HCT116 (cell line): ENCODE measurements at regions not wholly inside any gene's neighbourhood (a gene's known extent, or its start where the extent isn't known, plus 50 kb on each side); places are given as distances from the start of the nearest gene placed in this dataset.
"Not testable (repeated sequence)": the region's sequence is repeated elsewhere in the genome, so short reads cannot be mapped to it uniquely, and the experiment has no call there.

ENCODE experiments used
- ATAC-seq: fragments of 200-7000 bp; cut with Tn5 transposase; 2 replicates; pipeline ENCODE4 v1.9.1; 2020; ENCODE audit warnings: mild to moderate bottlenecking, moderate library complexity
- BruUV-seq: library from RNA; stranded (reverse); fragments of 400-500 nt; replicated peaks from 2 replicates; lab custom pipeline; 2021; lab: Mats Ljungman, UMichigan
- CTCF ChIA-PET: fragments of 300-600 bp; sonication (Branson Sonifier 250); formaldehyde crosslinking; loops from one replicate; lab custom pipeline; 2021; ENCODE audit warnings: antibody characterized with exemption; lab: Charles Lee
- POLR2A ChIA-PET: fragments of 300-600, 350-600 bp; sonication (Branson Sonifier 250); formaldehyde crosslinking; loops from one replicate; lab custom pipeline; 2021; ENCODE audit warnings: antibody characterized with exemption; lab: Charles Lee
- RAD21 ChIA-PET, 2 experiments: fragments of 300-600 bp; sonication (Branson Sonifier 250); formaldehyde crosslinking; loops; one replicate each; lab custom pipeline; 2023; ENCODE audit warnings: low total read pairs in 2 of 2; ENCODE audit not compliant: uncharacterized antibody in 2 of 2, unreplicated experiment in 2 of 2, low non-redundant PET in 1 of 2; lab: Charles Lee
- DNase-seq: peaks from one replicate; pipeline ENCODE4 v3.0.0-alpha.2; 2010; ENCODE audit warnings: low read depth, low spot score
- H2AFZ ChIP-seq: fragments of 200-600 bp; shearing (Covaris generic), sonication (generic); 2 replicates; pipeline ENCODE4 v1.6.1; 2017; ENCODE audit warnings: low read depth, mixed run types, mixed read lengths, antibody characterized with exemption, low read length; ENCODE audit not compliant: poor library complexity, severe bottlenecking
- H3K27ac ChIP-seq: 2 replicates; pipeline ENCODE4 v1.5.1; 2012; ENCODE audit warnings: low read depth, low read length
- H3K27me3 ChIP-seq: fragments of 200-600 bp; sonication (generic); 2 replicates; pipeline ENCODE4 v1.6.1; 2016; ENCODE audit warnings: mixed run types, low read length, mixed read lengths; ENCODE audit not compliant: insufficient read depth
- H3K36me3 ChIP-seq, 2 experiments: fragments of 200-500 bp in 1 of 2; fragments of 200-600 bp in 1 of 2; sonication (Bioruptor generic) in 1 of 2; sonication (generic) in 1 of 2; 2 replicates each; pipeline versions ENCODE4 v1.5.1 to v1.6.1; 2014 to 2016; ENCODE audit warnings: low read length in 2 of 2, inconsistent platforms in 1 of 2, mixed read lengths in 1 of 2, mixed run types in 1 of 2; ENCODE audit not compliant: insufficient read depth in 2 of 2, control insufficient read depth in 1 of 2
- H3K4me1 ChIP-seq, 2 experiments: fragments of 200-600 bp in 1 of 2; sonication (generic) in 1 of 2; 2 replicates each; pipeline versions ENCODE4 v1.5.1 to v1.6.1; 2012 to 2017; ENCODE audit warnings: low read length in 2 of 2, inconsistent platforms in 1 of 2, mild to moderate bottlenecking in 1 of 2, mixed read lengths in 1 of 2, mixed run types in 1 of 2, moderate library complexity in 1 of 2; ENCODE audit not compliant: insufficient read depth in 2 of 2, control insufficient read depth in 1 of 2
- H3K4me2 ChIP-seq: fragments of 200-600 bp; sonication (generic); 2 replicates; pipeline ENCODE4 v1.6.1; 2017; ENCODE audit warnings: mixed run types, low read length, mixed read lengths
- H3K4me3 ChIP-seq, 2 experiments: fragments of 200-600 bp in 1 of 2; sonication (generic) in 1 of 2; replicated peaks in 1 of 2; 2 replicates each; pipeline ENCODE4 v1.5.1; 2011 to 2016; ENCODE audit warnings: low read length in 2 of 2, control low read depth in 1 of 2, low read depth in 1 of 2, mild to moderate bottlenecking in 1 of 2, mixed read lengths in 1 of 2, mixed run types in 1 of 2
- H3K79me2 ChIP-seq: fragments of 200-600 bp; sonication (generic); 2 replicates; pipeline ENCODE4 v1.6.1; 2017; ENCODE audit warnings: mild to moderate bottlenecking, mixed run types, low read length, moderate library complexity, mixed read lengths; ENCODE audit not compliant: insufficient read depth
- H3K9ac ChIP-seq: fragments of 200-600 bp; sonication (generic); 2 replicates; pipeline ENCODE4 v1.6.1; 2016; ENCODE audit warnings: low read length, mixed read lengths
- H3K9me2 ChIP-seq: fragments of 200-600 bp; sonication (generic), shearing (Covaris generic); 2 replicates; pipeline ENCODE4 v1.6.1; 2017; ENCODE audit warnings: mixed run types, mild to moderate bottlenecking, moderate library complexity; ENCODE audit not compliant: insufficient read depth
- H3K9me3 ChIP-seq, 2 experiments: fragments of 200-500 bp in 1 of 2; fragments of 200-600 bp in 1 of 2; sonication (Bioruptor generic) in 1 of 2; sonication (generic) in 1 of 2; 2 replicates each; pipeline ENCODE4 v1.6.1; 2014 to 2017; ENCODE audit warnings: low read length in 2 of 2, mixed read lengths in 2 of 2, inconsistent platforms in 1 of 2, low read depth in 1 of 2, mild to moderate bottlenecking in 1 of 2, mixed run types in 1 of 2, moderate library complexity in 1 of 2; ENCODE audit not compliant: control insufficient read depth in 1 of 2, insufficient read depth in 1 of 2
- H4K20me1 ChIP-seq: fragments of 200-600 bp; sonication (generic), shearing (Covaris generic); 2 replicates; pipeline ENCODE4 v1.6.1; 2017; ENCODE audit warnings: mixed run types, mild to moderate bottlenecking, moderate library complexity; ENCODE audit not compliant: insufficient read depth
- CBX3 ChIP-seq: IDR thresholded peaks from 2 replicates; pipeline ENCODE4 v1.6.1; 2012; ENCODE audit warnings: low read depth
- CEBPB ChIP-seq: IDR thresholded peaks from 2 replicates; pipeline ENCODE4 v1.6.1; 2012; ENCODE audit warnings: low read depth
- EGR1 ChIP-seq: IDR thresholded peaks from 2 replicates; pipeline ENCODE4 v1.6.1; 2012; ENCODE audit warnings: low read depth
- FOSL1 ChIP-seq: IDR thresholded peaks from 2 replicates; pipeline ENCODE4 v1.6.1; 2012; ENCODE audit warnings: low read depth
- REST ChIP-seq: IDR thresholded peaks from 2 replicates; pipeline ENCODE4 v1.6.1; 2012; ENCODE audit warnings: low read depth
- SIN3A ChIP-seq: IDR thresholded peaks from 2 replicates; pipeline ENCODE4 v1.6.1; 2012; ENCODE audit warnings: low read depth
- TCF7L2 ChIP-seq: IDR thresholded peaks from 2 replicates; pipeline ENCODE4 v1.7.0; 2011; ENCODE audit warnings: borderline replicate concordance, inconsistent platforms; ENCODE audit not compliant: insufficient read depth, insufficient read length; ENCODE audit errors: extremely low read depth
- ZBTB33 ChIP-seq: IDR thresholded peaks from 2 replicates; pipeline ENCODE4 v1.6.1; 2011; ENCODE audit warnings: mild to moderate bottlenecking, low read length, moderate library complexity; ENCODE audit not compliant: insufficient replicate concordance; ENCODE audit errors: extremely low read depth
- intact Hi-C: fragments of 100-400 bp; cut with micrococcal nuclease; formaldehyde crosslinking; loops from 2 replicates; pipeline ENCODE4 v1.10.0; 2022
- TF ChIP-seq, protein P1 (sequence below), 3 experiments: fragments of 200-600 bp in 1 of 3; sonication (generic) in 1 of 3; IDR thresholded peaks in 2 of 3; conservative IDR thresholded peaks in 1 of 3; 2 replicates each; pipeline ENCODE4 v1.5.1; 2012 to 2017; ENCODE audit warnings: low read depth in 2 of 3, low read length in 2 of 3, antibody characterized with exemption in 1 of 3, borderline replicate concordance in 1 of 3, control low read depth in 1 of 3, mild to moderate bottlenecking in 1 of 3, mixed read lengths in 1 of 3, mixed run types in 1 of 3, moderate library complexity in 1 of 3; ENCODE audit not compliant: insufficient read depth in 1 of 3

DNA sequence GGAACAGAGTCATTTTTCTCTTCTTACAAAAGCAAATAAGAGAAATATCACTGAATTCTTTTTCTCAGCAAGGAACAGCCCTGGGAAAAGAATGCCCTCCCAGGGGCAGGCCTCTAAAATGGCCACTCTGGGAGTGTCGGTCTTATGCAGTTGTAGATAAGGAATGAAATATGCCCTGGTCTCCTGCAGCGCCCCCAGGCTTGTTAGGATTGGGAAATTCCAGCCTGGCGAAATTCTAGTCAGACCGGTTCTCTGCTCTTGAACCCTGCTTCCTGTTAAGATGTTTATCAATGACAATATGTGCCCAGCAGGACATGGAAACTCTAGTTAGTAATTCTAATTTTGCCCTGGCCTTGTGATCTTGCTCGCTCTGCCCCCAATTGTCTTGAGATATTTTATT is 75.5 kb upstream of the SPOPL start:
- H3K36me3 ChIP-seq, H3K9me3 ChIP-seq, BruUV-seq, ATAC-seq, H2AFZ ChIP-seq, H3K27me3 ChIP-seq, POLR2A ChIA-PET, DNase-seq, H3K4me2 ChIP-seq, H4K20me1 ChIP-seq, CTCF ChIA-PET, H3K79me2 ChIP-seq, intact Hi-C loops, H3K9me2 ChIP-seq, H3K27ac ChIP-seq, H3K4me3 ChIP-seq, RAD21 ChIA-PET, H3K9ac ChIP-seq: not testable (repeated sequence)
- H3K4me1 ChIP-seq: peaks cover 12 to 27% of the 10 kb centered on the region in 2 experiments
- TF ChIP-seq CBX3 (peak; percentile 90), TCF7L2 (peak; percentile 86), CEBPB (peak; percentile 59)

DNA sequence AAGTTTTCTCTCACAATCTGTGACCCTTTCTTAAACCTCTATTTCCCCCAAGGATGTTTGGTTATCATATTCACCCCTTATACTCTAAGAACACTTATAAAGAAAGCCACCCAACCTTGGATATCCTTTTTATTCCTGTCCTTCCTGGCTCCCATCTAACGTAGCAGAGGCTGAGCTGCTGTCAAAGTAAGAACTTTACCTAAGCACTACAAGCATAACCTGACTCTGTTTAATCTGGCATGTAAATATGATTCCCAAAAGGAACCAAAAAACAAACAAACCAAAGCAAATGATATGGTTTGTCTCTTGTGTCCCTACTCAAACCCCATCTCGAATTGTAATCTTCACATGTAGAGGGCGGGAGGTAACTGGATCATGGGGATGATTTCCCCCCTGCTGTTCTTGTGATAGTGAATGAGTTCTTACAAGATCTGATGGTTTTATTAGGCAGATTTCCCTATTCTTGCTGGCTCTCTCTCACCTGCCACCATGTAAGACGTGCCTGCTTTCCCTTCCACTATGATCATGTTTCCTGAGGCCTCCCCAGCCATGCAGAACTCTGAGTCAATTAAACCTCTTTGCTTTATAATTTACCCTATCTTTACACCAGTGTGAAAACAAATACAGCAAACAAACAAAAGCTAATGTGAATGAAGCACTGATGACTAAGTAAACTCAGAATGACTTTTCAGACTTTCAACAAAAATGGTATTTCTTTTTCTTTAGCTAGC is 72.7 kb upstream of the SPOPL start:
- TF ChIP-seq SIN3A (no peak), REST (no peak), FOSL1 (no peak), EGR1 (no peak), ZBTB33 (no peak)
- TF ChIP-seq, protein P1, sequence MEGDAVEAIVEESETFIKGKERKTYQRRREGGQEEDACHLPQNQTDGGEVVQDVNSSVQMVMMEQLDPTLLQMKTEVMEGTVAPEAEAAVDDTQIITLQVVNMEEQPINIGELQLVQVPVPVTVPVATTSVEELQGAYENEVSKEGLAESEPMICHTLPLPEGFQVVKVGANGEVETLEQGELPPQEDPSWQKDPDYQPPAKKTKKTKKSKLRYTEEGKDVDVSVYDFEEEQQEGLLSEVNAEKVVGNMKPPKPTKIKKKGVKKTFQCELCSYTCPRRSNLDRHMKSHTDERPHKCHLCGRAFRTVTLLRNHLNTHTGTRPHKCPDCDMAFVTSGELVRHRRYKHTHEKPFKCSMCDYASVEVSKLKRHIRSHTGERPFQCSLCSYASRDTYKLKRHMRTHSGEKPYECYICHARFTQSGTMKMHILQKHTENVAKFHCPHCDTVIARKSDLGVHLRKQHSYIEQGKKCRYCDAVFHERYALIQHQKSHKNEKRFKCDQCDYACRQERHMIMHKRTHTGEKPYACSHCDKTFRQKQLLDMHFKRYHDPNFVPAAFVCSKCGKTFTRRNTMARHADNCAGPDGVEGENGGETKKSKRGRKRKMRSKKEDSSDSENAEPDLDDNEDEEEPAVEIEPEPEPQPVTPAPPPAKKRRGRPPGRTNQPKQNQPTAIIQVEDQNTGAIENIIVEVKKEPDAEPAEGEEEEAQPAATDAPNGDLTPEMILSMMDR (IDR thresholded peaks at IDR 0.05 in 2 of 3, conservative IDR thresholded peaks at IDR 0.05 in 1 of 3; ENCODE audit: borderline replicate concordance in 1 of 3, insufficient read depth in 1 of 3, low read depth in 2 of 3, low read length in 2 of 3): no peak
- no peaks in the 10 kb centered on the region for H3K79me2 ChIP-seq
- no peak for DNase-seq
- H2AFZ ChIP-seq: no peak overlapping the region
- no peak for ATAC-seq
- no peaks in the 10 kb centered on the region for H4K20me1 ChIP-seq
- intact Hi-C loops: no loop called here
- CTCF ChIA-PET: no interaction called here
- H3K27me3 ChIP-seq: no peaks in the 10 kb centered on the region
- H3K9me2 ChIP-seq: no peaks in the 10 kb centered on the region
- RAD21 ChIA-PET: no interaction called here
- no peak overlapping the region for H3K27ac ChIP-seq
- H3K36me3 ChIP-seq: no peaks in the 10 kb centered on the region
- BruUV-seq: no TSS peak
- H3K4me2 ChIP-seq: no peak overlapping the region
- no peak overlapping the region for H3K4me3 ChIP-seq
- no peak overlapping the region for H3K9ac ChIP-seq
- POLR2A ChIA-PET: no interaction called here
- 0 out of 4 replicates have a peak, but pooled peaks cover 0 to 5% of the 10 kb centered on the region in 2 experiments for H3K9me3 ChIP-seq
- peaks cover 0 to 17% of the 10 kb centered on the region in 2 experiments; a peak in 1 of 4 replicates for H3K4me1 ChIP-seq
